ENCODE measurements at regions not wholly inside any gene's neighbourhood (a gene's known extent, or its start where the extent isn't known, plus 50 kb on each side); places are given as distances from the start of the nearest gene placed in this dataset.

- no peak for TF ChIP-seq CTCF (IDR thresholded peaks at IDR 0.05; ENCODE audit: low read depth, low read length)
- DNase-seq (ENCODE audit: low read depth in 2 of 2): peak in 1 of 2 donors; percentile 59
- no peak overlapping the region for H3K4me3 ChIP-seq (replicated peaks in 1 of 2; ENCODE audit: low read depth in 2 of 2, low read length in 2 of 2)
These were observed 106.9 kb upstream of the CPM start for GRCh38 chr12:69039911-69040310.

- no peak for TF ChIP-seq CTCF (IDR thresholded peaks at IDR 0.05; ENCODE audit: low read depth, low read length)
- H3K4me3 ChIP-seq (replicated peaks in 1 of 2; ENCODE audit: low read depth in 2 of 2, low read length in 2 of 2): no peak overlapping the region
- no peak for DNase-seq (ENCODE audit: low read depth in 2 of 2)
These were observed 109.6 kb upstream of the CPM start for GRCh38 chr12:69042557-69042956.

GRCh38 chr12:69042970-69043369 is 110.0 kb upstream of the CPM start:
- TF ChIP-seq CTCF (IDR thresholded peaks at IDR 0.05; ENCODE audit: low read depth, low read length): no peak

GRCh38 chr12:69044887-69045286 is 111.9 kb upstream of the CPM start:
- DNase-seq (ENCODE audit: low read depth in 2 of 2): no peak
- no peak for TF ChIP-seq CTCF (IDR thresholded peaks at IDR 0.05; ENCODE audit: low read depth, low read length)

More at GRCh38 chr12:69042970-69043369, 110.0 kb upstream of the CPM start:
- DNase-seq (ENCODE audit: low read depth in 2 of 2): no peak
- H3K4me3 ChIP-seq (replicated peaks in 1 of 2; ENCODE audit: low read depth in 2 of 2, low read length in 2 of 2): no peak overlapping the region

GRCh38 chr12:69045430-69045829 is 112.5 kb upstream of the CPM start:
- H3K4me3 ChIP-seq (replicated peaks in 1 of 2; ENCODE audit: low read depth in 2 of 2, low read length in 2 of 2): no peak overlapping the region

More at GRCh38 chr12:69044887-69045286, 111.9 kb upstream of the CPM start:
- no peak overlapping the region for H3K4me3 ChIP-seq (replicated peaks in 1 of 2; ENCODE audit: low read depth in 2 of 2, low read length in 2 of 2)

GRCh38 chr12:69046363-69046762 is 113.4 kb upstream of the CPM start:
- no peak for TF ChIP-seq CTCF (IDR thresholded peaks at IDR 0.05; ENCODE audit: low read depth, low read length)
- DNase-seq (ENCODE audit: low read depth in 2 of 2): no peak

More at GRCh38 chr12:69045430-69045829, 112.5 kb upstream of the CPM start:
- DNase-seq (ENCODE audit: low read depth in 2 of 2): no peak
- no peak for TF ChIP-seq CTCF (IDR thresholded peaks at IDR 0.05; ENCODE audit: low read depth, low read length)

GRCh38 chr12:69046920-69047319 is 113.9 kb upstream of the CPM start:
- TF ChIP-seq CTCF (IDR thresholded peaks at IDR 0.05; ENCODE audit: low read depth, low read length): no peak

More at GRCh38 chr12:69046363-69046762, 113.4 kb upstream of the CPM start:
- no peak overlapping the region for H3K4me3 ChIP-seq (replicated peaks in 1 of 2; ENCODE audit: low read depth in 2 of 2, low read length in 2 of 2)

More at GRCh38 chr12:69046920-69047319, 113.9 kb upstream of the CPM start:
- DNase-seq (ENCODE audit: low read depth in 2 of 2): no peak
- no peak overlapping the region for H3K4me3 ChIP-seq (replicated peaks in 1 of 2; ENCODE audit: low read depth in 2 of 2, low read length in 2 of 2)
